OCI-LY1 (cell line): ENCODE measurements at regions not wholly inside any gene's neighbourhood (a gene's known extent, or its start where the extent isn't known, plus 50 kb on each side); places are given as distances from the start of the nearest gene placed in this dataset.

ENCODE experiments used
- H2AFZ ChIP-seq: fragments of 200-600 bp; sonication (generic), shearing (Covaris generic); 2 replicates; pipeline ENCODE4 v1.6.0; 2014; ENCODE audit warnings: antibody characterized with exemption, mild to moderate bottlenecking, low read length
- H3F3A ChIP-seq: fragments of 200-600 bp; sonication (generic), shearing (Covaris generic); 2 replicates; pipeline ENCODE4 v1.6.0; 2014; ENCODE audit warnings: mild to moderate bottlenecking, antibody characterized with exemption, low read length, moderate library complexity; ENCODE audit not compliant: insufficient read depth
- H3K27ac ChIP-seq: fragments of 200-600 bp; sonication (generic); 2 replicates; pipeline ENCODE4 v1.5.1; 2014; ENCODE audit warnings: low read length, mixed run types, mild to moderate bottlenecking, low read depth; ENCODE audit not compliant: poor library complexity, severe bottlenecking
- H3K27me3 ChIP-seq: fragments of 200-600 bp; sonication (generic); 2 replicates; pipeline ENCODE4 v1.6.0; 2014; ENCODE audit warnings: antibody characterized with exemption, mild to moderate bottlenecking, low read length, moderate library complexity; ENCODE audit not compliant: insufficient read depth
- H3K36me3 ChIP-seq: fragments of 200-600 bp; sonication (generic); 2 replicates; pipeline ENCODE4 v1.6.1; 2014; ENCODE audit warnings: mild to moderate bottlenecking, antibody characterized with exemption, low read length, moderate library complexity, mixed read lengths; ENCODE audit not compliant: insufficient read depth
- H3K4me1 ChIP-seq: fragments of 200-600 bp; sonication (generic); 2 replicates; pipeline ENCODE4 v1.5.1; 2014; ENCODE audit warnings: mild to moderate bottlenecking, low read length, moderate library complexity; ENCODE audit not compliant: insufficient read depth, severe bottlenecking
- H3K4me2 ChIP-seq: fragments of 200-600 bp; sonication (generic), shearing (Covaris generic); 2 replicates; pipeline ENCODE4 v1.6.1; 2014; ENCODE audit warnings: low read length
- H3K4me3 ChIP-seq: fragments of 200-600 bp; sonication (generic); 2 replicates; pipeline ENCODE4 v1.5.1; 2014; ENCODE audit warnings: low read length, low read depth, mild to moderate bottlenecking, mixed read lengths; ENCODE audit not compliant: poor library complexity, severe bottlenecking
- H3K79me2 ChIP-seq: fragments of 200-600 bp; shearing (Covaris generic); 2 replicates; pipeline ENCODE4 v1.6.1; 2016; ENCODE audit warnings: mixed run types, low read length, mixed read lengths; ENCODE audit not compliant: insufficient read depth
- H3K9ac ChIP-seq: fragments of 200-600 bp; sonication (generic), shearing (Covaris generic); 2 replicates; pipeline ENCODE4 v1.6.1; 2014; ENCODE audit warnings: mild to moderate bottlenecking, low read length, mixed read lengths
- H3K9me2 ChIP-seq: fragments of 200-600 bp; sonication (generic), shearing (Covaris generic); 2 replicates; pipeline ENCODE4 v1.6.1; 2014; ENCODE audit warnings: low read depth, mild to moderate bottlenecking, low read length, mixed read lengths
- H3K9me3 ChIP-seq: fragments of 200-600 bp; shearing (Covaris generic); 2 replicates; pipeline ENCODE4 v1.6.1; 2014; ENCODE audit warnings: low read length, mixed read lengths
- H4K20me1 ChIP-seq: fragments of 200-600 bp; sonication (generic), shearing (Covaris generic); 2 replicates; pipeline ENCODE4 v1.6.0; 2016; ENCODE audit warnings: mild to moderate bottlenecking, low read length; ENCODE audit not compliant: insufficient read depth
- EZH2 ChIP-seq: fragments of 200-600 bp; sonication (generic), shearing (Covaris generic); IDR thresholded peaks from 2 replicates; pipeline ENCODE4 v1.8.0; 2017; ENCODE audit warnings: borderline replicate concordance, mixed run types, mild to moderate bottlenecking, antibody characterized with exemption, low read length, moderate library complexity, mixed read lengths
- TF ChIP-seq, protein P1 (sequence below): fragments of 200-600 bp; sonication (generic), shearing (Covaris generic); IDR thresholded peaks from 2 replicates; pipeline ENCODE4 v1.5.1; 2017; ENCODE audit warnings: mild to moderate bottlenecking, antibody characterized with exemption, low read length, moderate library complexity, mixed read lengths

DNA sequence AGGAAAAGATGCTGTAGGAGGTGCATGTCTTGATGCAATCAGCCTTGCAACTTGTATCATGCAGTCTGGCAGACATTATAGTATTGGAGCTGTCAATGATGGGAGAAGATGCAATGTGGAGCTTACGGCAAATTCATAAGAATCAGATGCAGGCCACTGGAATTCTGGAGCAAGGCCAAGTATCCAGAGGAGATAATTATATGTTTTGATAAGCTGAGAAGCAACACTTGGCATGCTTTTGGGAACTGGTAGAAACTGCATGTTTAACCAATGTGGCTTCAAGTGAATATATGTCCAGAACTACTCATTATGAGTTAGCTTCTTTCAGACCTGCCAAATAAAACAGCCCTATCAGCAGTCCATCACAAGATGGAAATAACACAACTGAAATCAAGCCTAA is 249.1 kb upstream of the PPFIA2 start:
- no peak overlapping the region for H3K9ac ChIP-seq
- no peaks in the 10 kb centered on the region for H3K4me1 ChIP-seq
- H3K27me3 ChIP-seq, result no peaks in the 10 kb centered on the region
- H4K20me1 ChIP-seq, result no peaks in the 10 kb centered on the region
- H3K9me3 ChIP-seq, result no peaks in the 10 kb centered on the region
- no peak overlapping the region for H3K27ac ChIP-seq
- H3F3A ChIP-seq, result no peaks in the 10 kb centered on the region
- no peaks in the 10 kb centered on the region for H3K9me2 ChIP-seq
- no peaks in the 10 kb centered on the region for H3K36me3 ChIP-seq
- no peak overlapping the region for H3K4me2 ChIP-seq
- no peak for TF ChIP-seq EZH2
- TF ChIP-seq, protein P1, sequence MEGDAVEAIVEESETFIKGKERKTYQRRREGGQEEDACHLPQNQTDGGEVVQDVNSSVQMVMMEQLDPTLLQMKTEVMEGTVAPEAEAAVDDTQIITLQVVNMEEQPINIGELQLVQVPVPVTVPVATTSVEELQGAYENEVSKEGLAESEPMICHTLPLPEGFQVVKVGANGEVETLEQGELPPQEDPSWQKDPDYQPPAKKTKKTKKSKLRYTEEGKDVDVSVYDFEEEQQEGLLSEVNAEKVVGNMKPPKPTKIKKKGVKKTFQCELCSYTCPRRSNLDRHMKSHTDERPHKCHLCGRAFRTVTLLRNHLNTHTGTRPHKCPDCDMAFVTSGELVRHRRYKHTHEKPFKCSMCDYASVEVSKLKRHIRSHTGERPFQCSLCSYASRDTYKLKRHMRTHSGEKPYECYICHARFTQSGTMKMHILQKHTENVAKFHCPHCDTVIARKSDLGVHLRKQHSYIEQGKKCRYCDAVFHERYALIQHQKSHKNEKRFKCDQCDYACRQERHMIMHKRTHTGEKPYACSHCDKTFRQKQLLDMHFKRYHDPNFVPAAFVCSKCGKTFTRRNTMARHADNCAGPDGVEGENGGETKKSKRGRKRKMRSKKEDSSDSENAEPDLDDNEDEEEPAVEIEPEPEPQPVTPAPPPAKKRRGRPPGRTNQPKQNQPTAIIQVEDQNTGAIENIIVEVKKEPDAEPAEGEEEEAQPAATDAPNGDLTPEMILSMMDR, result no peak
- H3K4me3 ChIP-seq, result no peak overlapping the region
- H2AFZ ChIP-seq, result no peak overlapping the region
- no peaks in the 10 kb centered on the region for H3K79me2 ChIP-seq

DNA sequence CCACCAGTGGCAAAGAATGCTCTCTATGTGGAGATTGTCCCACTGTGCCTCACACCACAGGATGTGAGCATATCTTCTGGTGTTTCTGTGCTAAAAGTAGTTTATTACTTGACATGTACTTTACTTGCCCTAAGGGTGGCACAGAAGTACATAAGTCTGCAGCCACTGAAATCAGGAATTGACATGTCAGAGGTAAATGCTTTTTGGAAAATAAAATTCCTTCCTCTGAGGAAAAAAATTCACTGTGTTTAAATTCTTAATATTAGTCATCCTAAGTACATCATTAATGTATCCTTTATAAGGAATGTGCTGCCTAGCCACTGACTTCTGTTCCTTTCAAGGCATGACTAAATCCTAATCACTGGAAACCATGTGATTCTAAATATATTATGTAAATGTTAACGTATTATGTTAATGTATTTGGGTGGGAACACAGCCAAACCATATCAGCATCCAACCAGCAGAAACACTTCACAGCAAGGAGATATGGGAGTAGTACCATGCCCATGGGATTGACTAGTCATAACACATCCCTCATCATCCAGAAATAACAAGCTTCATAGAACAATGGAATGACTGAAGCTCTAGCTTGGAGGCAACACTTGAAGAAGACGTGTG is 239.7 kb upstream of the PPFIA2 start:
- TF ChIP-seq, protein P1, result no peak
- TF ChIP-seq EZH2, result no peak
- H3K36me3 ChIP-seq, result no peaks in the 10 kb centered on the region
- no peak overlapping the region for H3K27ac ChIP-seq
- H3K9me2 ChIP-seq, result no peaks in the 10 kb centered on the region
- no peaks in the 10 kb centered on the region for H4K20me1 ChIP-seq
- no peaks in the 10 kb centered on the region for H3K4me1 ChIP-seq
- no peak overlapping the region for H3K4me3 ChIP-seq
- H3K27me3 ChIP-seq, result no peaks in the 10 kb centered on the region
- no peak overlapping the region for H3K9ac ChIP-seq
- H3K9me3 ChIP-seq, result no peaks in the 10 kb centered on the region
- no peak overlapping the region for H3K4me2 ChIP-seq
- no peak overlapping the region for H2AFZ ChIP-seq
- no peaks in the 10 kb centered on the region for H3K79me2 ChIP-seq
- H3F3A ChIP-seq, result no peaks in the 10 kb centered on the region

DNA sequence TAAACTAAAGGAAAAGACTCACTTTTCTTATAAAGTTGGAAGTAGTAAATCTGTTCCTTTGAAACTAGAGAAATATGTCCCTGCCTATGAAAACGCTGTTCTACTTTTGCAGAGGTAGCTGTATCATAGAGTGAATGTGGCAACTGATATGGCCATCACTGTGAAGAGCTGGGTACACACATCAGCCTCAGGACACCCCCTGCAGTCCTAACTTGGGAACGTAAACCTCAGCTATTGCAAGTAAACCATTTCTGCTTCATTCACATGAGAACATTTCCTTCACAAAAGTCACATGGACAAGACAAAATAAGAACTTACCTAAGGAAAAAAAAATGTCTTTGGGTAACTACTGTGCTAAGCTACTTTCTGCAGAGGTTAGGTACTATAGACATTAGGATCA is 233.3 kb upstream of the PPFIA2 start:
- H3K4me3 ChIP-seq, result no peak overlapping the region
- H3F3A ChIP-seq, result no peaks in the 10 kb centered on the region
- H3K4me1 ChIP-seq, result no peaks in the 10 kb centered on the region
- no peaks in the 10 kb centered on the region for H4K20me1 ChIP-seq
- H3K27ac ChIP-seq, result no peak overlapping the region
- no peaks in the 10 kb centered on the region for H3K36me3 ChIP-seq
- no peak overlapping the region for H2AFZ ChIP-seq
- H3K27me3 ChIP-seq, result no peaks in the 10 kb centered on the region
- no peak overlapping the region for H3K4me2 ChIP-seq
- no peak overlapping the region for H3K9ac ChIP-seq
- TF ChIP-seq EZH2, result no peak
- TF ChIP-seq, protein P1, result no peak
- H3K9me3 ChIP-seq, result no peaks in the 10 kb centered on the region
- H3K79me2 ChIP-seq, result no peaks in the 10 kb centered on the region
- H3K9me2 ChIP-seq, result no peaks in the 10 kb centered on the region
